GM19455 (cell line): ENCODE measurements at regions not wholly inside any gene's neighbourhood (a gene's known extent, or its start where the extent isn't known, plus 50 kb on each side); places are given as distances from the start of the nearest gene placed in this dataset.

ENCODE experiments used
- ATAC-seq: cut with Tn5 transposase; IDR thresholded peaks from one replicate; pipeline ENCODE4 v1.9.1; 2021; ENCODE audit not compliant: unreplicated experiment

GRCh38 chr5:14090755-14091154, 52.4 kb upstream of the TRIO start:
- no peak for ATAC-seq

DNA sequence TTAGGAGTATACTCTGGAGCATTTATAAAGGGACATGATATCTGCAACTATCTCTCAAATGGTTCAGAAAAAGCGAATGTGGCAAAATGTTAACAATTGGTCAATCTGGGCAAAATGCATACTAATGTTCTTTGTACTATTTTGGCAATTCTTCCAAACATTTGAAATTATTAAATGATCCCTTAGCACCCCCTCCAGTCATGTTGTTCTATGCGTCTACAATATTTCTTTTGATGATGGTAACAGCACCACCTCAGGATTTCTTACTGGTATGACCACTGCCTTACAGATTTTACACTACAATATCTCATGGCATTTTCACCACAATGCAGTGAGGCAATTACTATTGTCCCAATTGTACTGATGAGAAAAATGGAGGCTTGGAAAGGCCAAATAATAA, 52.9 kb upstream of the TRIO start:
- no peak for ATAC-seq

DNA sequence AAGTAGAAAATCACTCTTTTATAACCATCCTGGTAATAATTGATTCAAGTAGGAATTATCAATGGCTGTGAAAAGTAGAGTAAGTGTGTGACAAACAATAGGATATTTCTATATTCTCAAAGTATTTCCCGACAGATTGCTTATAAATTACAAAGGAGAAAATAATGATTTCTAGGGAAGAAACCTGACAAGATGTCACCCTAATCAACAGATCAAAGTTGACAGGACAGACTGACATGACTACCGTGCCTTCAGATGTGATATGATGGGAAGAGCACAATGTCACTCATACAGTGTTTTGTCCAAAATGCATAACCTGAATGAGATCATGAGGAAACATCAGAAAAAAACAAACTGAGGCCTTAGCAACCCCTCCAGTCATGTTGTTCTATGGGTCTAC, 53.9 kb upstream of the TRIO start:
- no peak for ATAC-seq

- ATAC-seq = no peak
Measured at GRCh38 chr5:14086261-14086660, 56.9 kb upstream of the TRIO start.

GRCh38 chr5:14082973-14083372, 60.2 kb upstream of the TRIO start:
- no peak for ATAC-seq

DNA sequence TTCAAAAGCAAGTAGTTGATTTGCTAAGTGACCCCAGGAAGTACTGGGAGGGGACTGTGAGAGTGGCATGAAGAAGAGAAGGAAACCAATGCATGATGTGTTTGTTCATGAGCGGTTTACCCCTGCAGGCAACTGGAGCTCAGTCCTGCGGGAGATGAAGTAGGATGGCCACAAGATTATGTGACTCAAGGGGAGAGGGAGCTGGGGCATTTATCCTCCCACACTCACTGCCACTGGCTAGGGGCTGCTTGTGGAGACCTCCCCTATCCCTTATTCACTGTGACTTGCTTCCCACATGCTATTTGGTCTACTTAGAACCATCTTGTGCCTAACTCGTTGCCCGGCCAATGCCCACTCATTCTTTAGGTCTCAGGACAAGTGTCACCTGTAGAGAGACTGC, 60.6 kb upstream of the TRIO start:
- ATAC-seq = no peak

DNA sequence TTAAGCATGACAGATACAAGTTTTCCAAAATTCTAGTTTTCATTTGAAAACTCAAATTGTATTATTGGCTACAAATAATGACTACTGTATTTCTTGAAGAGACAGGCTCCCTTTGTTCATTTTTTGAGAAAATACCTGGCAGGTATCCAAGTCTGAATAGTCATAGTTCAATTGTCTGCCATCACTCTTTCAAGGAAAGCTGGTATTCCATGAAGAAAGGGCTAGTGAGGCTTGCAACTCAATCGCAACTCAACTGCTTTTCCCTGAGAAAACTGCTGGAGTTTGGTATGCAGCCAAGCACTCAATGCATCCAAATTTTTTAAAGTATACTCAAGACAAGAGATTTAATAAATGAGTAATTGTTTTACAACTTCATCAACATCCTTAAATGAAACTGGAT, 61.4 kb upstream of the TRIO start:
- ATAC-seq = no peak

DNA sequence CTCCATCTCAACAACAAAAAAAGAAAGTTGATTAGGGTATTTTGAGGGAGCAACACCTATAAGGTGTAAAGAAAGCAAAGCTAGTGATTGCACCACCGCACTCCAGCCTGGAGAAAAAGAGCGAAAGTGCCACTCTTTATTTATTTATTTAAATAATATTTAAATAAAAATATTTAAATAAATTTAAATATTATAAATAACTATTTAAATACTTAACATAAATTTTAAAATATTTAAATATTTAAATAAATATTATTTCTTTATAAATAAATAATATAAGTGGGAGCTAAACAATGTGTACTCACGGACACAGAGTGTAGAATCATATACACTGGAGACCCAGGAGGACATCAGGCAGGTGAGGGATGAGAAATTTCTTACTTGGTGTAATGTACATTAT, 64.4 kb upstream of the TRIO start:
- no peak for ATAC-seq

GRCh38 chr5:14077501-14077900, 65.6 kb upstream of the TRIO start:
- no peak for ATAC-seq

DNA sequence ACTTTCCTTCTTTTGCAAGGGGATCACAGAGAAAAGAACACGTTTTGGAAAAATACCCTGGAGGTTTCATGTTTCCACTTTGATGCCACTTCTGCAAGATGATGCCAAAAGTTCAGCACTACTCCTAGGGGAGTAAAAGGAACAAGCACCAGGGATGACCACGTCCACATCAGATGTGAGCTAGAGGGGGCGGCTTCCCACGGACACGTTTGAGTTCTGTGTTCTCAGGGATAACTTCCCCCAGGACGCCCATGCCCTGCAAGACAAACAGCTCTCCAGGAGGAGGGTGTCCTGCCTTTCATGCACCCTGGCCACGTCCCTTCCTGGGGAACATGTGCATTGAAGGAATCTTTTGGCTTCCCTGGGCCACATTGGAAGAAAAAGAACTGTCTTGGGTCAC, 66.6 kb upstream of the TRIO start:
- no peak for ATAC-seq

DNA sequence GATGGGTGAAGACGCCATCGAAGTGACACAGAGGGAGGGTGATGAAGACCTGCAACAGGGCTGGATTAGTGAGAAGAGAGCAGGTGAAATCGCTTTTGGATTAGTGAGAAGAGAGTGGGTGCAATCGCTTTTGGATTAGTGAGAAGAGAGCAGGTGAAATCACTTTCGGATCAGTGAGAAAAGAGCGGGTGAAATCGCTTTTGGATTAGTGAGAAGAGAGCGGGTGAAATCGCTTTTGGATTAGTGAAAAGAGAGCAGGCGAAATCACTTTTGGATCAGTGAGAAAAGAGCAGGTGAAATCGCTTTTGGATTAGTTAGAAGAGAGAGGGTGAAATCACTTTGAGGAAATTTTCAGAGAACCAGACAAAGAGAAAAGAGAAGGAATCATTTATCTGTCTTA, 67.2 kb upstream of the TRIO start:
- no peak for ATAC-seq

- ATAC-seq = no peak
Measured at GRCh38 chr5:14071433-14071832, 71.7 kb upstream of the TRIO start.

- ATAC-seq = no peak
Measured at GRCh38 chr5:14069021-14069420, 74.1 kb upstream of the TRIO start.

GRCh38 chr5:14068136-14068535, 75.0 kb upstream of the TRIO start:
- ATAC-seq = no peak

GRCh38 chr5:14066326-14066725, 76.8 kb upstream of the TRIO start:
- no peak for ATAC-seq

DNA sequence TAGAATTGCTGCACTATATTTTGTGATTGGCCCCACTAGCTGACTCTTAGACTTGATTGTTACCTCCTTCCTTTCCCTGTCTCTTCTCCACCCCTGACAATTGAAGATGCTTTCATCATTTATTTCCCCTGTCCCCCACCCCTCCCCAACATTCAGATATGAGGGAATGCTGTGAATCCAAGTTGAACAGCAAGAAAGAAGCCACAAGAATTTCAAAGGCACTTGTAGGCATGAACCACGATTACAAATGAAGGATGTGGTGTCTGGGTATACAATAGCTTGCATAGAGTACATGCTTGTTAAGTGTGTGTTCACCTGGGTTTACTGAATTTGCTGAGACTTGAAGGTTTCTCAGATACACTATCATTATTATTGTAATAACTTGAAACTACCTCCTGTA, 78.3 kb upstream of the TRIO start:
- ATAC-seq = no peak

DNA sequence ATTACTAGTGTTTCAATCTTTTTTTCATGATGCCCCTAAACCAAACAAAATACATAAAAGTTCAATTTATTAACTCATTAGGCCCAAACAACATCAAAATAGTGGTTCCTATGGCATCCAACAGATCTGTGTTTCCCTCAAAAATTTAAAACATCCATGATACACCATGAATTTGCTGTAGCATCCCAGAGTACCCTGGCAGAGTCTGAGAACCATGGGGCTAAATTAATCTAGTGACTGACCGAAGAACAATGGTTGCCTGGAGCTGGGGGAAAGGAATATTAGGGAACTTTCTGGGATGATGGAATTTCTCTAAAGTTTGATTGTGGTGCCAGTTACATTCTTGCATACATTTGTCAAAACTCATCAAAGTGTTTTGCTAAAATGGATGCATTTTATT, 79.5 kb upstream of the TRIO start:
- ATAC-seq = no peak

DNA sequence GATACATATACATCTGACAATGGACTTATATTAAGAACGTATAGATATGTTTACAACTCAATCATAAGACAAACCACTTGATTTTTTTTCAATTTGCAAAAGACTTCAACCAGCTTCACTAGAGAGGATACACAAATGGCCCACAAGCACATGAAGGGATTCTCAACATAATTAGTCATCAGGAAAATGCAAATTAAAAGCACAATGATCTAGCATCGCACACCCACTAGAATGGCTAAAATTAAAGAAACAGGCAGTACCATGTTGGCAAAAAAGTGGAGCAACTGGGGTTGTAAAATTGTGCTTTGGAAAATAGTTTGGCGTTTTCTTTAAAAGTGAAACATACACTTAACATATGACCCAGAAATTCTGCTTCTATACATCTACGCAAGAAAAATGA, 80.0 kb upstream of the TRIO start:
- no peak for ATAC-seq

GRCh38 chr5:14062178-14062577, 81.0 kb upstream of the TRIO start:
- no peak for ATAC-seq

DNA sequence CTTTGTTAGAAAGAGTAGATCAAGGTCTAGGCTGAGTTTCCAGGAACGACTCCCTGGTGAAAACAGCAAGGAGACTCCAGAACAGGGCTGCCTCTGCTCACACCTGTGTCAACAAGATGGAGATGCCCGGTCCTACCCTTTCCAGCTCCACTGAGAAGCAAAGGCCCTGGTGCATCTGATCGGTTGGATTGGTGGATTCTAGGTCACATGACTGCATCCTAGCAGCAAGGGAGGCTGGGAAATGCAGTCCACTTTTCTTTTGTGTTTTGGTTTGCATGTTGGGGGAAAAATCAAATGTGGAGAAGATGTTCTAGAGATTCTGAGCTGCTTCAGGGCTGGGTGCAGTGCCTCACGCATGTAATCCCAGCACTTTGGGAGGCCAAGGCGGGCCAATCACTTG, 82.0 kb upstream of the TRIO start:
- ATAC-seq = no peak

DNA sequence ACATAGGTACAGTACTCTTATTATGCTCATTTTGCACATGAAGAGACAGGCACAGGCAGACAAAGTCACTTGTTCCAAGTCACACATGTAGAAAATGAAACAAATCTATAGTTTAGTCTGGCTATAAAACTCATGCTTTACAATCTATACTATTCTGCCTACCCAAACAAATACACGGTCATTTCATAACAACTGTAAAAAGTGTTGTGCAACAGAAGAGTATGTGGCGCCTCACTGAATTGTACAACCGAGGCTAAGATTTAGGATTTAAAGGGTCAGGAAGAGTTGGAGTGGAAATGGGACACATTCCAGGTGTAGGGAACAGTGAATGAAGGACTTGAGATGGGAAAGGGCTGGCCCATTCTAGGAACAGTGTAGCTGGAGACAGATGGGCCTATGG, 82.9 kb upstream of the TRIO start:
- ATAC-seq = no peak

GRCh38 chr5:14059810-14060209, 83.3 kb upstream of the TRIO start:
- no peak for ATAC-seq

GRCh38 chr5:14057289-14057688, 85.9 kb upstream of the TRIO start:
- no peak for ATAC-seq

DNA sequence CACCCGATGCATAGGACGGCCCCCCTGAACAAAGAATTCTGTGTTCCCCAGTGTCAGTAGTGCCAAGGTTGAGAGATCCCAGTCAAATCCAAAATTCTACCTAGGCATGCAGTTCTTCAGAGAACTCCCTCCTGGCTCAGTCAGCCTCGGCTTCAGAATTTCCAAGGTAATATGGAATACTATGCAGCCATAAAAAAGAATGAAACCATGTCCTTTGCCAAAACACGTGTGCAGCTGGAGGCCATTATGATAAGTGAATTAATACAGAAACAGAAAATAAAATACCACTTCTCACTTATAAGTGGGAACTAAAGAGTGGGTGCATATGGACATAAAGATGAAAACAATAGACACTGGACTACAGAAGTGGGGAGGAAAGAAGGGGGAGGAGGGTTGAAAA, 87.1 kb upstream of the TRIO start:
- no peak for ATAC-seq
